ENCODE measurements at regions not wholly inside any gene's neighbourhood (a gene's known extent, or its start where the extent isn't known, plus 50 kb on each side); places are given as distances from the start of the nearest gene placed in this dataset.

GRCh38 chr2:81235601-81236000 is 931.0 kb upstream of the LRRTM1 start:
- no peak for DNase-seq

- no peak for DNase-seq
Measured at GRCh38 chr2:81234711-81235110, 930.2 kb upstream of the LRRTM1 start.

DNA sequence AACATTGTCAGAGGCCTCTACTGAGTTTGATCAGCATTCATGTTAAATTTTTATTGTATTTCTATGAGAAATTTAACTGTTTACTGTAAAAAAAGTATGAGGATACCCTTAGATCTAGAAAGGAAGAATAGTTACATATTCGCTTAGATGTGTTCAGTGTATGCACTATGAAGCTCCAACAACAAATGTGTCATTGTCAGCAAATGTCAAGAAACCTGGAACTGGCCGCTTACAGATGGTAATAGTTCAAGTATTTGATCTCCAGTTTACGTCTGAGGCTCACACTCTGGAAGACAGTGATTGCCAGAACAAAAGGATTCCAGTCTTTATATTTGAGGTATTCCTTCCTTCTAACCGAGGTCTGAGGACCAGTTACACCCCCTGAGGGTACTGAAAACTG is 921.2 kb upstream of the LRRTM1 start:
- DNase-seq = no peak

GRCh38 chr2:81213598-81213997 is 909.0 kb upstream of the LRRTM1 start:
- DNase-seq = no peak

GRCh38 chr2:81206216-81206615 is 901.7 kb upstream of the LRRTM1 start:
- no peak for DNase-seq

DNA sequence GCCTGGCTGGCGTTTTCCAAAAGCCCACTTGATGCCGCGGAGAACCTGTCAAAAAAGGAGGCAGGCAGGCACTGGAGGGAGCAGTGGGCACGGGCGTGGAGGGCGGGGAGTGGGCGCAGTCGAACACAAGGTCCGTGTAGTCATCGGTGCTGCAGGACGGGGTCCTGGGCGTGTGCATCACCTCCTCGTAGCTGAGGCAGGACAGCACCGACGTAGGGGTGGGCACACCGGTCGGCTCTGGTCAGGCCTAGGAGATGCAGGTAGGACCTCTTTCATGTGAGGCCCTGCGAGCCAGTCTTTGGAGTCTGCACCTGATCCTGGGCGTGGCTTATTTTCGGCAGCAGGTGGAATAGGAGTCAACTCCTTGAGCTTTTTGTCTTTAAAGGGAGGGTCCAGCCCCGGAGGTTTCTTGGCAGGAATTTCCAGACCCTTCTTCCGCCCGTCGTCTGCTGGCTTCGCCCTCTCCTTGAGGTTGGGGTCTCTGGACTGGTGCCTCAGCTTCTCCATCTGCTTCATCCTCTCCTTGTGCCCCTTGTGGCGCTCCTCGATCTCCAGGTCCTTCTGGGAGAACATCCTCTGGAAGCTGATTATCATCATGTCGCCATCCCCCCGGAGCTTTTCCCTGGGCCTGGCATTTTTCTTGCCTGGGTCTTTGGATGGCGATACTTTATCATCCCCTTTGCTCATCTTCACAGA is 892.5 kb upstream of the LRRTM1 start:
- no peak for DNase-seq

DNA sequence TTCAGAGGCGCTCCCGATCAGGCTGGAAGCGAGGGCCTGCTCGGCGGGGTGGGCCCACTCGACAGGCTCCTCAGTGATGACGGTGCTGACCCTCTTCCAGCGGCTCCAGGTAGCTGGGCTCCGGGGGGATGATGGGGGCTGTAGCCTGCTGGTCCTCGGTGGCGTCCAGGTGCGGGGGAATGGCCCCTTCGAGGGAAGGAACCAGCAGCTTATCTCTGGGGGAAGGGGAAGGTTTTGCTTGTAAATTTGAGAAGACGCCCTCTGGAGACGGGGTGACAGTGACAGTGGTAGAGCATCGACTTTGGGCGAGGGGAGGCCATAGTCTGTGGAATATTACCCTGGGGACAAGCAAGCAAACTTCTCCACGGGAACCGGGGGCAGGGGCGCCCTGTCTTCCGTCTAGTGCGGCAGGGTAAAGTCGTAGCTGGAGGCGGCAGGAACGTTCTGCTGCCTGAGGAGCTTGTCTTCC is 891.9 kb upstream of the LRRTM1 start:
- DNase-seq = no peak

GRCh38 chr2:81195774-81196382 is 891.3 kb upstream of the LRRTM1 start:
- DNase-seq = no peak

GRCh38 chr2:81195017-81195773 is 890.6 kb upstream of the LRRTM1 start:
- no peak for DNase-seq

DNA sequence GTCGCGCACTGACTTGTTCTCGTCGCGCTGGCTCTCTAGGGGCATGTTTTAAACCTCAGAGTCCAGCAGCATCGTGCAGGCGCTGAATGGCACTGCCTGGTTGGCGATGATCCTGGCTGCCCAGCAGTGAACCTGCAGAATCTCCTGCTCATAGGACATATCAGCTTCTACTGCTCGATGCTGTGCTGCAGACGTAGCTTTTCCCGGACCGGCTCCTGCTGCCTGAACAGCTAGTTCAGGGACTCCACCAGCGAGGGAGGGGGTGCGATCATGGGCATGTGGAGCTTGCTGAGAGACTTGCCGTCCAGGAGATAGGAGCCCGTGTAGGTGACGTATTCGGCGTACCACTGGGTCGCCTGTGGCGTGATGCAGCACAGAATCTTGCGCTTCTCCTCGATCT is 890.0 kb upstream of the LRRTM1 start:
- no peak for DNase-seq

DNA sequence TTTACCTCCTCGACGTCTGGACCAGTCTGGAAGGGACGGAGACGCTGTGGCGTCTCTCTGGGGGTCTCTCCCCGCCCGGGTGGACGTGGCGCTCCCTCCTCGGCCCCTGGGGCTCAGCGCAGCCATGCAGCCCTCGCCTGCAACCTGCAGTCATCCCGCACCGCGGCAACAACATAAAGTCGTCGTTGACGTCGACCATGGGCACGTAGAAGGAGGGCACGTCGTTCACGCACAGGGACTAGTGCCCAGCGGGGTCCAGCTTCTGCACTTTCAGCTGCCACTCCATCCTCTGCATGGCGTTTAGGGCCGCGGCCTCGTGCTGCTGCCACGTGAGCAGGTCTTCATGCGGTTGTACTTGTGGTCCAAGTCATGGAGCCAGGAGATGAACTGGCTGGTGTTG is 889.6 kb upstream of the LRRTM1 start:
- no peak for DNase-seq

- no peak for DNase-seq
Measured at GRCh38 chr2:81181845-81182244, 877.3 kb upstream of the LRRTM1 start.

DNA sequence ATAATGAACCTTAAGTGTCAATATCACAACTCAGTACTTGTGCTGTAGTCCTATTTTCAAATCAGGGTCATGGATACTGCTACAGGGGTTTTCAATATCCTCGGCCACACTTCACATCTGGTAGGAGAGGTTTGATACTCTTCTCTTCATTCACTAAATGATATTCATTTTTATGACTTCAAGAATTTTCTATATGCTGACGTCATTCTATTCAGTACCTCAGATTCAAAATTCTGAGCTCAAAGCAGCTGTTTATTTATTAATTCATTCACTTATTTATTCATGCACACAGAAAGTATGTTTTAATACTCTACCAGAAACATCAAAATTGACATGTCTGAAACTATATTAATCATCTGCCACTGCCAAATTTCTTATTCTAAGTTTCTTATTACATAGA is 866.9 kb upstream of the LRRTM1 start:
- no peak for DNase-seq

DNA sequence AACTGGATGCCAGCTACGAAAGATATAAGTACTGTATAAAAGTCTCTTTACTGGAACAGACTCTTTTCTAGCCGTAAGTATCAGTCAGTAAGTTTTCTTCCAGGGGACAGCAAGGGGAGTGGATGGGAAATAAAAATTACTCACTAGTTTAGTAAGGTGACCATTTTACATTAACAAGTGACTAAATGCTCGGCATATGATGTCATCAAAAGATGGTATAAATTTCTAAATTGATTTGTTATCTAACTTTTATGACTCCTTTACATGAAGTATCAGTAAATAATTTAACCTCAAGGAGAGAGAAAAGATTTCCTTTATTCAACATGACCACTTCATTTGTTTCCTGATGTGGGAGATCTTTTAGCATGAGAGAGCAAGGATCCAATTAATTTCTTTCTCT is 859.0 kb upstream of the LRRTM1 start:
- DNase-seq = no peak

DNA sequence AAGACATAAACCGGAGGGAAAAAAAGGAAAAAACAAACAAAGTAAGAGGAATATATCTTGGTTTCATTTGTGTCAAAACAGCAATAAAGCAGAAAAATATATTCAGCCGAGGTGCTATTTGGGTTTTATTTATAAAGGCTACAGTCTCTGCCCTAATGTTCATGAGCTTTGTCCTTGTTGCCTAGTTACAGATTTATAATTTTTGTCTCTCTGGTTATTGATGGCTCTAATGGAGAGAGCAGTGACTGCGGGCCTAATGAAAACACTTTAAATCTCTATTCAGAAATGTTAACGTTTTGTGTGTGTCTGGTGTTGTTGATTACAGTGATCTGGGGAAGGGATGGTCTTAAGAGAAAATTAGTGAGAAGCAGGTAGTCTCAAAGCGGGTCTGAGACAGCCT is 854.0 kb upstream of the LRRTM1 start:
- no peak for DNase-seq

DNA sequence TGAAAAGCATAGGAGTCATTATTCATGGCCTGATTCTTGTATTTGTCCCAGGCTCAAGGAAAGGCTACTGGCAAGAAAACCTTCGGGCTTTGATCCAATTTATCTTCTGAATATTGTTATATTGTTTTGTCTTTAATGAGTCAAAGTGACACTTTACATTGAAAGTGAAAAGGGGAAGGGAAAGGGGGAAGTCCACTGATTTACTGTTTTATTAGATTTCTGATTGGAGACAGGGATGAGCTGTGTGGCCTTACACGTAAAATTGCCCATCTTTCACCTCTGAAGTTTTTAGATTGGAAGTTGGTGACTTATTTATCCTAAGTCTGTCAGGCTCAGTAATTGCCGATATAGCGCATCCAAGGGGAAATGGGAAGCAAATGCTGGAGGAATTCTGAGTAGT is 843.8 kb upstream of the LRRTM1 start:
- DNase-seq = no peak

- DNase-seq = no peak
Measured at GRCh38 chr2:81136296-81136695, 831.7 kb upstream of the LRRTM1 start.

DNA sequence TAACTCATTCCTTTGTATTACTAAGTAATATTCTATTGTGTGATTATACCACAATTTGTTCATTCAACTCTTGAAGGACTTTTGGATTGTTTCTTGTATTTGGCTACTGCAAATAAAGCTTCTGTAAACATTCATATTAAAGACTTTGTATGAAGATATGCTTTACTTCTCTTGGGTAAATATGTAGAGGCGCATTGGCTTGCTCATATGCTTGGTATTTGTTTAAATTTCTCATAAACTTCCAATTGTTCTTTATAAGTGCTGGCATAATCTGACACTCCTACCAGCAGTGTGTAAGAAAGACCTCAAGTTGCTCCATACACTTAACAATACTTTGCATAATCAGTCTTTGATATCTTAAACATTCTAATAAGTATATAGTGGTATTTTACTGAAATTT is 792.8 kb upstream of the LRRTM1 start:
- no peak for DNase-seq

GRCh38 chr2:81093031-81093430 is 788.5 kb upstream of the LRRTM1 start:
- DNase-seq = no peak

GRCh38 chr2:81087646-81088045 is 783.1 kb upstream of the LRRTM1 start:
- DNase-seq = no peak

GRCh38 chr2:81084101-81084500 is 779.5 kb upstream of the LRRTM1 start:
- DNase-seq = no peak

DNA sequence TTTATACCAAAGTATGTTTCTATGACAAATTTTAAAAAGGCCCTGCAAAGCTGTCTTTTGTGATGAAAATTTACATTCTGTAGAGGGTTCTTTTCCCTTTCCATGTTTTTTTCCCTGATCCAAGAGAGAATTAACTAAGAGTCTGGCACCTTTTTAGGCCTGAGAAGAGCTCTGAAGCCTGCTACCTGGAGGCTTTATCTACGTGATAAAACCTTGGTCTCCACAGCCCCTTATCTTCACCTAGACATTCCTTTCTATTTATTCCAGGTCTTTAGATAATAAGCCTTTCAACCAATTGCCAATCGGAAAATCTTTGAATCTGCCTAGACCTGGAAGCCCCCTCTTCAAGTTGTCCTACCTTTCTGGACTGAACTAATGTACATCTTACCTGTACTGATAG is 774.1 kb upstream of the LRRTM1 start:
- DNase-seq = no peak

GRCh38 chr2:81078102-81078501 is 773.5 kb upstream of the LRRTM1 start:
- no peak for DNase-seq

GRCh38 chr2:81077396-81077795 is 772.8 kb upstream of the LRRTM1 start:
- DNase-seq = no peak

All from activated T-cell treated with anti-CD3 and anti-CD28 coated beads for 4 hours (primary cell).